Stimulated activated CD4-positive, alpha-beta T cell treated with anti-CD3 and anti-CD28 coated beads, Interleukin-1b, Interleukin-23, amount 100 ng/mL, for 48 hours (primary cell): ENCODE measurements at regions not wholly inside any gene's neighbourhood (a gene's known extent, or its start where the extent isn't known, plus 50 kb on each side); places are given as distances from the start of the nearest gene placed in this dataset.

Source experiments
- DNase-seq: peaks from one replicate; pipeline ENCODE4 v3.0.0-alpha.2; 2020

DNA sequence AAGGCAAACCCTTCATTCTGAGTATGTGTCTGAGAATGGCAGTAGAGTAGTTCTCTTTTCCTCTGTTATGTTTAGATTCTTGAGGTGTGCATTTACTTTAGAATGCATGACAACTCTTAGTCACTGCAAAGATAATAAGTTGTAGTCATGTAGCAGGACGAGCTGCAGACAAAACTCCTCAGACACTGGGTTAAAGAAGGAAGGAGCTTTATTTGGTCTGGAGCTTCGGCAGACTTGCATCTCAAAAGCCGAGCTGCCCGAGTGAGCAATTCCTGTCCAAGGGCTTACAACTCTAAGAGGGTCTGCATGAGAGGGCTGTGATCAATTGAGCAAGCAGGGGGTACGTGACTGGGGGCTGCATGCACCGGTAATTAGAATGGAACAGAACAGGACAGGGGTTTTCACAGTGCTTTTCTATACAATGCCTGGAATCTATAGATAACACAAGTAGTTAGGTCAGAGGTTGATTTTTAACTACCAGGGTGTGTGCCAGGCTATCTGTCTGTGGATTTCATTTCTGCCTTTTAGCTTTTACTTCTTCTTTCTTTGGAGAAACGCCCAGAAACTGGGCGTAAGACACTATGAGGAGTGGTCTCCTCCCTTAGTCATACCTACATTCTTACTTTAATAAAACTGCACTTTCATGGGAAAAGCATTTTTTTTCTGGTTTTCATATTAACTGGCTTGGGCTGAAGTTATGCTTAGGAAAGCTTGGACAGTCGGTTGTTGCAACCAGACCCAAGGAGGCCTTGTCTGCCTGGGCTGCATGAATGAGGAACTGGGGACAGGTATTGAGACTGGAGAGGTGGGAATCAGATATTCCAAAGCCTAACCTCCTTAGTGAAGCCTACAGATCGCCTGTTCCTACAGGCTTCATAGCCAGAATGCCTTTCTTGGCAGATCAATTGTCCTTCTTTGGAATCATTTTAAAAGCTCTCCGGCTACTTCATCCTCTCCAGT is 115.1 kb downstream of the RHOU start:
- no peak for DNase-seq

GRCh38 chr1:228851193-228851592 is 115.9 kb downstream of the RHOU start:
- no peak for DNase-seq

GRCh38 chr1:228851618-228852017 is 116.3 kb downstream of the RHOU start:
- DNase-seq, result no peak

- no peak for DNase-seq
These were observed 116.7 kb downstream of the RHOU start for GRCh38 chr1:228852024-228852423.

- no peak for DNase-seq
These were observed 117.3 kb downstream of the RHOU start for GRCh38 chr1:228852511-228853088.

GRCh38 chr1:228853191-228853590 is 117.9 kb downstream of the RHOU start:
- no peak for DNase-seq

- DNase-seq, result no peak
These were observed 118.4 kb downstream of the RHOU start for GRCh38 chr1:228853637-228854036.

GRCh38 chr1:228854907-228855306 is 119.6 kb downstream of the RHOU start:
- no peak for DNase-seq

- no peak for DNase-seq
These were observed 122.3 kb downstream of the RHOU start for GRCh38 chr1:228857611-228858010.

- DNase-seq, result peak; percentile 59
These were observed 125.9 kb downstream of the RHOU start for GRCh38 chr1:228860911-228861831.

DNA sequence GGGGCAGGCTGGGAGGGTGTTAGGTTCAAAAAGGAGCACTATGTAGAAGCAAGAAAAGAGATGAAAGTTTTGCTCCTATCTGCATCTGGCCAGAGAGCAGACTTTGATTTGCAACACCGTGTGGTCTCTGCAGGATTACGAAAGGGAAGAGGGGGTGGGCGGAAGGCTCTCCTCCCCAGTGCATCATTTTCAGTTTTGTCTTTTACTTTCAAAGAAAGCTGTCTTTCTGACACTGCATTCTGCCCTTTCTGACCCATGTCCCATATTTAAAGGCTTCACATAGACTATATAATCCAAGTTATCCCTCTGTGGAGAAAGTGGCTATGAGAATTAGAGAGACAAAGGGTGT is 126.5 kb downstream of the RHOU start:
- DNase-seq, result no peak

DNA sequence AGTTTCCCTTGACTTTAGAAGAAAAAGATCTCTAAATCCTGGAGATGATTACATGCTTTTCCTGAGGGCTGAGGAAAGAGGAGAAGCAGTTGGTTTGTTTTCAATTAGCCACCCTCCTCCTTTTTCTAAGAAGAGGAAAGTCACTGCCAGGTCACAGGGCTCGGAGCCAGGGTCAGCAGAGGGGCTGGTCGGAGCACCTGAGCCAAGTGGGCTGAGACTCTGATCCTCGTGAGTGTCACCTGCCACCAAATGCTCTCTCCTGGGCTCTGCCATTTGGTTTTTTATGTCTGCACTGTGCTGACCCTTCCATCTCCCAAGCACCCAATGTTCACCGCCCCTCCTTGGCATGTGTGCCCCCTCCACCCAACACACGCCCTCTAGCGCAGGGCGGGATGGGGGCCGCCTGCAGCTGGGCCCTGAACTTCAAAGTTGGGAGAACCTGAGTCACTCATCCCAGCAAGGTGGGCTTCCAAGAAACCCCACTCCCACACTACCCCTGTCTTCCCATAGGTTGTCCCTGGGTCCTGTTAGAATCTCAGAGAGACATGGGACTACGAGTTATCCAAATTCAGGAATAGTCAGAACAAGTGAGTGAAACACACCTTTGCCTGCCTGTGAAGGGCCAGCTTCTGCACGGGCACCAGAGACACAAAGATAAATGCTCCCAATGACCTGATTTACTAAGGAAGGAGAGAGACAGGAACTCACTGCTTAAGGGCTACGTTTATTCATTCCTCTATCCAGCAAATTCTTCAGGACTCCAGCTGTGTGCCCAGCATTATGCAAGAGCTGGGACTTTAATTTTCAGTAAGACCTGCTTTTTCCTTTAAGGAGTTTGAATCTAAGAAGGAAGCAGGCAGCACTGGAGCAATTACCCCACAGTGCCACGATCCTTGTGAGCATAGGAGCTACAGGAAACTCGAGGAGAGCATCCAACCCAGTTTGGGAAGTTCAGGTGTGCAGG is 127.5 kb downstream of the RHOU start:
- no peak for DNase-seq

- DNase-seq, result no peak
These were observed 128.5 kb downstream of the RHOU start for GRCh38 chr1:228863776-228864175.

DNA sequence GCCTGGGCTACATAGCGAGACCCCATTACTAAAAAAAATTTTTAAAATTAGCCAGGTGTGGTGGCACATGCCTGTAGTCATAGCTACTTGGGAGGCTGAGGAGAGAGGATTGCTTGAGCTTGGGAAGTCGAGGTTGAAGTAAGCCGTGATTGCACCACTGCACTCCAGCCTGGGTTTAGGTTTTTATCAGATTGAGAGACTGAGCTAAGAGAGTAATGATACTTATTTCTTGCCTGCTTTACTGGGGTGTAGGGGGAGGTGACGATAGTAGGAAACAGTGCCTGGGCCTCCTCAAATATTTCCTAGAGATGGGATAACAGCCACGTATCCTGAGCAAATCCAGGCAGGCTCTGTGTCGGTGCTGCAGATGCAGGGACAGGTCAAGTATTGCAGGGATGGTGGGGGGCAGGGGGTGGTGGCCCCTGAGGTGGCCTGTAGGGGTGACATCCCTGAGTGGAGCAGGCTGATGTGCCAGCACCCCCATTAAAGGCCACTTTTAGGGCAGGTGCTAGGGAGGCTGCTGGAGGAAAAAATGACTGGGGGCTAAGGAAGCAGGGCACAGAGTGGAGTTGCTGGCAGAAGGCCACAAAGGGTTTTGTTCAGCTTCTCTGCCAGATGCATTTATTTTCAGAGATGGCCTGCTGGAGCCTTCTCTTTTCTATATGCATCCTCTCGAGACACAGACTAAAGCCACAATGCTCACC is 130.5 kb downstream of the RHOU start:
- DNase-seq, result no peak

DNA sequence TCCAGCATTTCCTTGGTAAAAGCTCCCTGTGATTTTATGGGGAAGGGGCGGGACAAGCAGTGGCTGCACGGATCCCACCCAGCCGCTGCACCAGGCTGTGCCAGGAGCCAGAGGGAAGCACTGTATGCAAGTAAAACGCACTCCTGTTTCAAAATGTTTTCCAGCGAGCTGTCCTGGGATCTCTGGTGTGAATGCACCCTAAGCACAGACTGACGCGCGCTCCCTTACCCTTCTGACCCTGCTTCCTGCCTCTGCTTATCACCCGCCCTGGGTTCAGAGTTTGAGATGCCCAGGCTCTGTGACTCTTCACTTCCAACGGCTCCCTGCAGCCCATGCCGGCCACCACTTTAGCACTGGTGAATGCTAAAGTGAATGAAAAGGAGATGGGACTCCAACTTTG is 131.2 kb downstream of the RHOU start:
- no peak for DNase-seq

DNA sequence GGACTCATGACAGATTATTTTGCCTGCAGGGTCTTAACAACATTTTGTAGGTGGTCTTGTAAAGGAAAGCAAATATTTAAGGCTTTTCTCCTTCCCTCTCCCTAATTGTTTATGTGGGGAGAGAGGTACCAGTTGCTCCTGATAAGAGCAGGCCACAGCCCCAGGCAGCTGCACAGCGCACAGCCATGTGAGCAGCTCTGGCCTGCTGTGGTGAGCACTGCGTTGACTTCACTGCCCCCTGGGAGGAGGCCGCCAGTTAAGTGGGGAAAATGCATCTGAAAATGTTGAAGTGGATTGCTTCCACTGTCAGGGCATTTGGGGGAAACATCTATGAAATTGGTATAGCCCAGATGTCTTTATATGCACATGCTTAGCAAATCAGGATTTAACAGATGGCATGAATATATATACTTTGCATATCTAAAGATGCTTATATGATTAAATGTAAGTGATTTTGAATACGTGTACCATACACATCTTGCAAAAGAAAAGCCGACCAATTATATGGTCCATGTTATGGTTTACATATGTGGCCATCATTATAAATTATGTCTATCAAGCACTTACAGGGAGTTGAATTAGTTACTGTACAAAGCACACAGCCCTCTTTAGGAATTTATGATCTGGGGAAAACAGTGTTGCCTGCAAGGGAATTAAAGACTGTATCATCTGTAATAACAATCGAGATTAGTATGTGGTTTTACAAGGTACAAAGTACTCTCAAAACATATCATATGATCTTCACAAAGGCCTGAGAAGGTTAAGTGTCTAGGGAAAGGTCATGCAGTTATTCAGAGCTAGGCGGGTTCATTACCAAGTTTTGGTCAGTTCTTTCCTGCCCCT is 132.1 kb downstream of the RHOU start:
- DNase-seq, result no peak

DNA sequence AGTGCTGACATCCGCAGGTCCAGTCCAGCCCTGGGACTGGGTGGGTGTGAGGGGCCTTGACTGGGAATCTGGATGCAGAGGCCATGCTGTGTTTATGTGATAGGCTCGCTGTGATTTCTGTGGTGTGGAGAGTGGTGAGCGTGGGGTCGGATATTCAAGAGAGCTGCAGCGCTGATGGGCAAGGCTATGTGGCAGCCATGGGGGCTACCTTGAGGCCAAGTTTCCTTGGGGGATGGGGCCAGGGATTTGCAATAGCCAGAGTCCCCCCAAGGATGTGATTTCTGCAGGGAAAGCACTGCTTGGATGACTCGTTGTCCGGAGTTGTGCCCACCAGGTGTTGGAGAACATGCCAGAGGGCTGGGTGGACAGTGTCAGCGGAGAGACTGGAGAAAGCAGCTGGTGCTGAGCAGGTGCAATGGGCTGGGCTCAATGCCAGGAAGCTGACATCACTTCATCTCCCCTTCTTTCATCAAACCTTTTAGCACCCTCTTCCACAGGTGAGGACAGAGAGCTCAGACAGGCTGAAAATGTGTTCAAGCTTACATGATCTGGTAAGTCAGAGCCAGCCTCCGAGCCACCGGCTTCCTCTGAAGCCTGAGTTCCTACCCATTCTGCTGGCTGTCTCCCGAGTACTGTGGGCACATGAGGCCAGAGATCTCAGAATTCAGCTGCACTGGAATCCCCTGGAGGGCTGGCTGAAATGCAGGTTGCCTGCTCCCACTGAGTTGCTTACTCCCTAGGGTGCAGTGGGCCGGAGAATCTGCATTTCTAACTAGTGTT is 132.9 kb downstream of the RHOU start:
- DNase-seq, result no peak

GRCh38 chr1:228868731-228869024 is 133.4 kb downstream of the RHOU start:
- no peak for DNase-seq

GRCh38 chr1:228869312-228869824 is 134.1 kb downstream of the RHOU start:
- DNase-seq, result no peak
